Stimulated activated CD4-positive, alpha-beta T cell treated with anti-CD3 and anti-CD28 coated beads, Interleukin-1b, Interleukin-23, amount 100 ng/mL, for 4 hours (primary cell): ENCODE measurements at regions not wholly inside any gene's neighbourhood (a gene's known extent, or its start where the extent isn't known, plus 50 kb on each side); places are given as distances from the start of the nearest gene placed in this dataset.
A peak's percentile ranks its signal among the peaks of the same experiment; 100 is the strongest.

Experiments used
- DNase-seq, 2 donors: peaks; one replicate each; pipeline ENCODE4 v3.0.0-alpha.2; 2020; ENCODE audit warnings: low read depth in 2 of 2

- peak; percentile 6 to 18 for DNase-seq
Measured at GRCh38 chr1:5286244-5286643, 631.8 kb downstream of the AJAP1 start.

- DNase-seq = no peak
Measured at GRCh38 chr1:5274527-5274926, 620.1 kb downstream of the AJAP1 start.

- no peak for DNase-seq
Measured at GRCh38 chr1:5273280-5274003, 619.0 kb downstream of the AJAP1 start.

GRCh38 chr1:5272325-5272724 lies 617.9 kb downstream of the AJAP1 start:
- DNase-seq = no peak

GRCh38 chr1:5271264-5271663 lies 616.9 kb downstream of the AJAP1 start:
- DNase-seq = no peak

- DNase-seq = no peak
Measured at GRCh38 chr1:5269901-5270300, 615.5 kb downstream of the AJAP1 start.

GRCh38 chr1:5267603-5268235 lies 613.3 kb downstream of the AJAP1 start:
- DNase-seq = no peak

GRCh38 chr1:5265438-5266075 lies 611.1 kb downstream of the AJAP1 start:
- no peak for DNase-seq

GRCh38 chr1:5264476-5264875 lies 610.1 kb downstream of the AJAP1 start:
- DNase-seq = no peak

- no peak for DNase-seq
Measured at GRCh38 chr1:5256793-5257192, 602.4 kb downstream of the AJAP1 start.

GRCh38 chr1:5254975-5255374 lies 600.6 kb downstream of the AJAP1 start:
- DNase-seq = no peak

GRCh38 chr1:5254131-5254725 lies 599.8 kb downstream of the AJAP1 start:
- DNase-seq = no peak

- no peak for DNase-seq
Measured at GRCh38 chr1:5253036-5253435, 598.6 kb downstream of the AJAP1 start.

- no peak for DNase-seq
Measured at GRCh38 chr1:5250336-5250735, 595.9 kb downstream of the AJAP1 start.

- no peak for DNase-seq
Measured at GRCh38 chr1:5245348-5245747, 590.9 kb downstream of the AJAP1 start.

- DNase-seq = no peak
Measured at GRCh38 chr1:5244631-5245285, 590.3 kb downstream of the AJAP1 start.

- no peak for DNase-seq
Measured at GRCh38 chr1:5242850-5243249, 588.4 kb downstream of the AJAP1 start.

GRCh38 chr1:5239911-5240310 lies 585.5 kb downstream of the AJAP1 start:
- no peak for DNase-seq

GRCh38 chr1:5238351-5239130 lies 584.1 kb downstream of the AJAP1 start:
- no peak for DNase-seq

GRCh38 chr1:5235355-5235899 lies 581.0 kb downstream of the AJAP1 start:
- no peak for DNase-seq

- no peak for DNase-seq
Measured at GRCh38 chr1:5232537-5232936, 578.1 kb downstream of the AJAP1 start.
